Neural progenitor cell (in vitro differentiated cells): ENCODE measurements at regions not wholly inside any gene's neighbourhood (a gene's known extent, or its start where the extent isn't known, plus 50 kb on each side); places are given as distances from the start of the nearest gene placed in this dataset.

Experiments
- DNase-seq: peaks from one replicate; pipeline ENCODE4 v3.0.0-alpha.2; 2016; ENCODE audit warnings: low spot score
- H2AFZ ChIP-seq: fragments of 200-600 bp; sonication (generic); replicated peaks from 2 replicates; pipeline ENCODE4 v1.6.1; 2016; ENCODE audit warnings: antibody characterized with exemption
- H3F3A ChIP-seq: fragments of 200-600 bp; sonication (generic); 2 replicates; pipeline ENCODE4 v1.6.1; 2016; ENCODE audit warnings: antibody characterized with exemption, low read depth
- H3K27ac ChIP-seq: fragments of 200-600 bp; sonication (generic); 2 replicates; pipeline ENCODE4 v1.5.1; 2016; ENCODE audit warnings: mild to moderate bottlenecking
- H3K27me3 ChIP-seq: fragments of 200-600 bp; sonication (generic); 2 replicates; pipeline ENCODE4 v1.6.1; 2016; ENCODE audit warnings: mild to moderate bottlenecking, moderate library complexity
- H3K36me3 ChIP-seq: fragments of 200-600 bp; sonication (generic); 2 replicates; pipeline ENCODE4 v1.5.1; 2016
- H3K4me1 ChIP-seq: fragments of 200-600 bp; sonication (generic); 2 replicates; pipeline ENCODE4 v1.6.1; 2016; ENCODE audit warnings: mixed run types
- H3K4me2 ChIP-seq: fragments of 200-600 bp; sonication (generic); 2 replicates; pipeline ENCODE4 v1.6.1; 2016
- H3K4me3 ChIP-seq: fragments of 200-600 bp; sonication (generic); 2 replicates; pipeline ENCODE4 v1.5.1; 2016
- H3K79me2 ChIP-seq: fragments of 200-600 bp; sonication (generic); 2 replicates; pipeline ENCODE4 v1.6.1; 2016; ENCODE audit warnings: low read depth
- H3K9ac ChIP-seq: fragments of 200-600 bp; sonication (generic); 2 replicates; pipeline ENCODE4 v1.6.1; 2016
- H3K9me3 ChIP-seq: fragments of 200-600 bp; sonication (generic); 2 replicates; pipeline ENCODE4 v1.5.1; 2016; ENCODE audit warnings: low read depth
- H4K20me1 ChIP-seq: fragments of 200-600 bp; sonication (generic); 2 replicates; pipeline ENCODE4 v1.6.1; 2016; ENCODE audit warnings: low read depth
- H3K27ac Mint-ChIP-seq: 3 replicates; pipeline ENCODE4 v1.8.0; 2021; ENCODE audit warnings: mixed read lengths
- H3K27me3 Mint-ChIP-seq: 2 replicates; pipeline ENCODE4 v1.8.0; 2022; ENCODE audit warnings: low read depth, mild to moderate bottlenecking, inconsistent platforms, moderate library complexity, mixed read lengths; ENCODE audit not compliant: insufficient read depth
- H3K36me3 Mint-ChIP-seq: 3 replicates; pipeline ENCODE4 v1.8.0; 2021; ENCODE audit warnings: mixed read lengths
- H3K4me1 Mint-ChIP-seq: 3 replicates; pipeline ENCODE4 v1.8.0; 2021; ENCODE audit warnings: mixed read lengths
- H3K4me3 Mint-ChIP-seq: 3 replicates; pipeline ENCODE4 v1.8.0; 2021; ENCODE audit warnings: mild to moderate bottlenecking, moderate library complexity, mixed read lengths
- H3K9me3 Mint-ChIP-seq: 3 replicates; pipeline ENCODE4 v1.8.0; 2020; ENCODE audit warnings: mixed read lengths
- EZH2 ChIP-seq: fragments of 200-600 bp; sonication (generic); IDR thresholded peaks from 2 replicates; pipeline ENCODE4 v1.6.1; 2017; ENCODE audit warnings: antibody characterized with exemption, mild to moderate bottlenecking, moderate library complexity
- EZH2phosphoT487 ChIP-seq: fragments of 200-600 bp; sonication (generic); IDR thresholded peaks from 2 replicates; pipeline ENCODE4 v1.6.1; 2017; ENCODE audit warnings: antibody characterized with exemption
- TF ChIP-seq, protein P1 (sequence below): fragments of 200-600 bp; sonication (generic); IDR thresholded peaks from 2 replicates; pipeline ENCODE4 v1.5.1; 2017; ENCODE audit warnings: antibody characterized with exemption, mild to moderate bottlenecking

DNA sequence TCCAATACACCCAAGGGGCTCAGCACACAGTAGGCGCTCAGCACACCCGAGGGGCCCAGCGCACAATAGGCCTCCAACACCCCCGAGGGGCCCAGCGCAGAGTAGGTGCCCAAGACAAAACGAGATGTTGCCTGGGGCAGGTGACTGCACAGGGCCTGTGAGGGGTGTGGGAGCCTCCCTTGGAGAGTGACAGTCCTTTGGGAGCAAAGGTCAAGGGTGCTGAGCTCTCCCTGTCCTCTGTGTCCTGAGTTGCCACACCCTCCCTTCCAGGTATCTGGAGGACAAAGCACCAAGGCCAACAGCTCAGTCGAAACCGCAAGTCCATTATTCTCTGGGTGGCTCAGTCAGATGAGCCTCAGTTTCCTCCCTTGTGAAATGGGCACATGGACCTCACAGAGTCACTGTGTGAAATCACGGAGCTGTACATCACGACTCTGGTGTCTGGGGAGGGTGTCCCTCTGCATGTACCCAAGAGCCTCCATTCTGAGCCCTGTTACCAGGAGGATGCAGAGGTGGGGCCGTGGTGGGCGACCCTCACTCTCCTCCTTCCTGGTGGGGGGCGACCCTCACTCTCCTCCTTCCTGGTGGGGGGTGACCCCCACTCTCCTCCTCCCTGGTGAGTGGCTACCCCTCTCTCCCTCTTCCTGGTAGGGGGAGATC is 81.3 kb downstream of the FOXL3 start:
- Mint-ChIP-seq H3K4me1 (peaks cover 24% of the 10 kb centered on the region), H3K9me3 (no peaks in the 10 kb centered on the region), H3K4me3 (no peak overlapping the region), H3K27ac (no peak overlapping the region), H3K36me3 (no peaks in the 10 kb centered on the region), H3K27me3 (peaks cover 10% of the 10 kb centered on the region)
- peaks cover 18% of the 10 kb centered on the region for H3K4me1 ChIP-seq
- H3K4me2 ChIP-seq = no peak overlapping the region
- H3K9me3 ChIP-seq = no peaks in the 10 kb centered on the region
- no peak overlapping the region for H3K9ac ChIP-seq
- H3F3A ChIP-seq = peaks cover 6% of the 10 kb centered on the region
- no peak for DNase-seq
- TF ChIP-seq EZH2 (no peak), EZH2phosphoT487 (no peak)
- TF ChIP-seq, protein P1, sequence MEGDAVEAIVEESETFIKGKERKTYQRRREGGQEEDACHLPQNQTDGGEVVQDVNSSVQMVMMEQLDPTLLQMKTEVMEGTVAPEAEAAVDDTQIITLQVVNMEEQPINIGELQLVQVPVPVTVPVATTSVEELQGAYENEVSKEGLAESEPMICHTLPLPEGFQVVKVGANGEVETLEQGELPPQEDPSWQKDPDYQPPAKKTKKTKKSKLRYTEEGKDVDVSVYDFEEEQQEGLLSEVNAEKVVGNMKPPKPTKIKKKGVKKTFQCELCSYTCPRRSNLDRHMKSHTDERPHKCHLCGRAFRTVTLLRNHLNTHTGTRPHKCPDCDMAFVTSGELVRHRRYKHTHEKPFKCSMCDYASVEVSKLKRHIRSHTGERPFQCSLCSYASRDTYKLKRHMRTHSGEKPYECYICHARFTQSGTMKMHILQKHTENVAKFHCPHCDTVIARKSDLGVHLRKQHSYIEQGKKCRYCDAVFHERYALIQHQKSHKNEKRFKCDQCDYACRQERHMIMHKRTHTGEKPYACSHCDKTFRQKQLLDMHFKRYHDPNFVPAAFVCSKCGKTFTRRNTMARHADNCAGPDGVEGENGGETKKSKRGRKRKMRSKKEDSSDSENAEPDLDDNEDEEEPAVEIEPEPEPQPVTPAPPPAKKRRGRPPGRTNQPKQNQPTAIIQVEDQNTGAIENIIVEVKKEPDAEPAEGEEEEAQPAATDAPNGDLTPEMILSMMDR = no peak
- H3K79me2 ChIP-seq = no peaks in the 10 kb centered on the region
- no peaks in the 10 kb centered on the region for H3K27me3 ChIP-seq
- no peaks in the 10 kb centered on the region for H4K20me1 ChIP-seq
- H3K36me3 ChIP-seq = no peaks in the 10 kb centered on the region
- no peak overlapping the region for H2AFZ ChIP-seq
- no peak overlapping the region for H3K4me3 ChIP-seq
- no peak overlapping the region for H3K27ac ChIP-seq

DNA sequence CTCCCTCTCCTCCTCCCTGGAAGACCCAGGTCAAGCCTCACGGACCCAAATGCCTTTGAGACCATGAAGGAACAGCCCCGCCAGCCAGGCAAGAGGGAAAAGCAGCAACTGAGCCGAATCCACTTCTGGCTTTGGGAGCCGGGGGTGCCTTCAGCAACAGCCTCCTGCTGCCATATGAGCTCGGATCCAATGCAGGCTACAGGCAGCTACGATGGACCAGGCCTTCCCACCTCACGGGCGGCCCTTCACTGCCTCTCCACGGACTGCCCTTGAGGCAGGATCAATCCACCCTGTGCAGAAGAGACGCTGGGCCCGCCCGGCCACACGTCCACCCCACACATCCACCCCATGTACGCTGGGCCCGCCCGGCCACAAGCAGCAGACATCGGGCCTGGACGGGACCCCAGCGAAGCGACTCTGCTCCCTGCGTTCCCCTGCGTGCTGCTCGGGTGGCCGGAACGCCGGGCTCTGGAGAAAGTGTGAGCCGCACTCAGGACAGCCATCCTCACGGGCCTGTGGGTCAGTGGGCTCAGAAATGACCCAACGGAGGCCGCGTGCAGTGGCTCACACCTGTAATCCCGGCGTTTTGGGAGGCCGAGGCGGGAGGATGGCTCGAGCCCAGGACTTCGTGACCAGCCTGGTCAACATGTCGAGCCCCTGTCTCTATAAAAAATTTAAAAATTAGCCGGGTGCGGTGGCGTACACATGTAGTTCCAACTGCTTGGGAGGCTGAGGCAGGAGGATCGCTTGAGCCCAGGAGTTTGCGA is 82.0 kb downstream of the FOXL3 start:
- no peaks in the 10 kb centered on the region for H3K79me2 ChIP-seq
- H3K36me3 ChIP-seq = no peaks in the 10 kb centered on the region
- no peak overlapping the region for H2AFZ ChIP-seq
- H3K4me1 ChIP-seq = peaks cover 18% of the 10 kb centered on the region
- H3K4me2 ChIP-seq = no peak overlapping the region
- no peak for DNase-seq
- Mint-ChIP-seq H3K4me1 (peaks cover 19% of the 10 kb centered on the region), H3K27ac (no peak overlapping the region), H3K9me3 (no peaks in the 10 kb centered on the region), H3K4me3 (no peak overlapping the region), H3K27me3 (peaks cover 10% of the 10 kb centered on the region), H3K36me3 (no peaks in the 10 kb centered on the region)
- no peaks in the 10 kb centered on the region for H3K9me3 ChIP-seq
- H4K20me1 ChIP-seq = no peaks in the 10 kb centered on the region
- H3F3A ChIP-seq = peaks cover 6% of the 10 kb centered on the region
- no peak overlapping the region for H3K9ac ChIP-seq
- H3K27me3 ChIP-seq = no peaks in the 10 kb centered on the region
- H3K27ac ChIP-seq = no peak overlapping the region
- no peak overlapping the region for H3K4me3 ChIP-seq
- TF ChIP-seq EZH2 = no peak
- TF ChIP-seq EZH2phosphoT487 = no peak
- TF ChIP-seq, protein P1 = no peak

DNA sequence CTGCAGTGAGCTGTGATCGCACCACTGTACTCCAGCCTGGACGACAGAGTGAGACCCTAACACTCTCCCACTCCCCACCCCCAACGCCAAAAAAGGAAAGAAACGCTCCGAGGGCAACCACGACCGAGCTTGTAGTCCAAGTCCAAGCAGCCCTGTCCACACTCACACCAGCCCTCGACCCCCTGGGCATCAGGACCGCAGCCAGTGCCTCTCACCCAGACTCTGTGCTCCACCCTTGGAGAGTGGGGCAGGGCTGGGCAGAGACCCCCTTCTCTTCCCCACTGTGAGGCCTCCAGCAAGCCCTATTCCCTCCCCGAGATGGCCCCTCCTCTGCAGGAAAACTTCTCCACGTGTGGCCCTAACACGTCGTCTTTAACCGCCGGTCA is 82.6 kb downstream of the FOXL3 start:
- Histone ChIP-seq H3K4me2 (peak overlapping the region; percentile 40), H2AFZ (peak overlapping the region; percentile 33), H3K4me3 (no peak overlapping the region), H3K27me3 (no peaks in the 10 kb centered on the region), H3K9ac (no peak overlapping the region), H3K4me1 (peaks cover 18% of the 10 kb centered on the region), H3K79me2 (no peaks in the 10 kb centered on the region), H3K27ac (no peak overlapping the region), H4K20me1 (no peaks in the 10 kb centered on the region), H3K9me3 (no peaks in the 10 kb centered on the region), H3K36me3 (no peaks in the 10 kb centered on the region), H3F3A (peaks cover 6% of the 10 kb centered on the region)
- TF ChIP-seq EZH2phosphoT487 (no peak), EZH2 (no peak)
- TF ChIP-seq, protein P1 = no peak
- Mint-ChIP-seq H3K36me3 (no peaks in the 10 kb centered on the region), H3K9me3 (no peaks in the 10 kb centered on the region), H3K27ac (peak overlapping the region; percentile 91), H3K27me3 (peaks cover 10% of the 10 kb centered on the region), H3K4me3 (no peak overlapping the region), H3K4me1 (peaks cover 18% of the 10 kb centered on the region)
- no peak for DNase-seq
